DOHH2 (cell line): ENCODE measurements at regions not wholly inside any gene's neighbourhood (a gene's known extent, or its start where the extent isn't known, plus 50 kb on each side); places are given as distances from the start of the nearest gene placed in this dataset.

Source experiments
- EZH2phosphoT487 ChIP-seq: fragments of 200-600 bp; sonication (generic); IDR thresholded peaks from 2 replicates; pipeline ENCODE4 v1.6.1; 2017; ENCODE audit warnings: borderline replicate concordance, mild to moderate bottlenecking, antibody characterized with exemption, low read length, moderate library complexity, mixed read lengths
- TF ChIP-seq, protein P1 (sequence below): fragments of 200-600 bp; sonication (generic); IDR thresholded peaks from one replicate; pipeline ENCODE4 v1.5.1; 2014; ENCODE audit warnings: antibody characterized with exemption, mild to moderate bottlenecking, low read depth, low read length; ENCODE audit not compliant: poor library complexity, severe bottlenecking

DNA sequence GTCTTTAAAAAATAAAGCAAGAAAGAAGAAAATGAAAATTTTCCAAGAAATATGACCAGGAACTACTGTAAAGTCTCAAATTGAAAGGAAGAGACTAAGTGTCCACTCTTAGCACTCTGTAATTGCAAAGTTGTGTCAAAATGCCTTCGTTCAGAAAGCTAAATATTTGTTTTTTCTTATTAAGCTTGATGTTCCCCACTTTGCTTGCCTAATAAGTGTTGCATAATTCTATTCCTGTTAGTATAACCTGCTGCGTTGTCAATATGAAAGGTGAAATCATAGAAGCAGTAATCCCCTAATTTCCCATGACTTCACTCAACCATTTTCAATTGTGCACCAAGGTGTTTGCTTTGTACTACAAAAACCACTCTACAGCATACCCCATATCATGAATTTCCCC is 442.9 kb upstream of the CTSO start:
- TF ChIP-seq, protein P1, sequence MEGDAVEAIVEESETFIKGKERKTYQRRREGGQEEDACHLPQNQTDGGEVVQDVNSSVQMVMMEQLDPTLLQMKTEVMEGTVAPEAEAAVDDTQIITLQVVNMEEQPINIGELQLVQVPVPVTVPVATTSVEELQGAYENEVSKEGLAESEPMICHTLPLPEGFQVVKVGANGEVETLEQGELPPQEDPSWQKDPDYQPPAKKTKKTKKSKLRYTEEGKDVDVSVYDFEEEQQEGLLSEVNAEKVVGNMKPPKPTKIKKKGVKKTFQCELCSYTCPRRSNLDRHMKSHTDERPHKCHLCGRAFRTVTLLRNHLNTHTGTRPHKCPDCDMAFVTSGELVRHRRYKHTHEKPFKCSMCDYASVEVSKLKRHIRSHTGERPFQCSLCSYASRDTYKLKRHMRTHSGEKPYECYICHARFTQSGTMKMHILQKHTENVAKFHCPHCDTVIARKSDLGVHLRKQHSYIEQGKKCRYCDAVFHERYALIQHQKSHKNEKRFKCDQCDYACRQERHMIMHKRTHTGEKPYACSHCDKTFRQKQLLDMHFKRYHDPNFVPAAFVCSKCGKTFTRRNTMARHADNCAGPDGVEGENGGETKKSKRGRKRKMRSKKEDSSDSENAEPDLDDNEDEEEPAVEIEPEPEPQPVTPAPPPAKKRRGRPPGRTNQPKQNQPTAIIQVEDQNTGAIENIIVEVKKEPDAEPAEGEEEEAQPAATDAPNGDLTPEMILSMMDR = no peak
- no peak for TF ChIP-seq EZH2phosphoT487
